K562 (cell line): ENCODE measurements at regions not wholly inside any gene's neighbourhood (a gene's known extent, or its start where the extent isn't known, plus 50 kb on each side); places are given as distances from the start of the nearest gene placed in this dataset.

ENCODE experiments used
- CBFB ChIP-seq: sonication (generic); formaldehyde crosslinking; IDR thresholded peaks from 2 replicates; pipeline ENCODE4 v1.4.0; 2020; ENCODE audit warnings: mild to moderate bottlenecking, missing genetic modification reagents
- EGR1 ChIP-seq: fragments of 450-650 bp; conservative IDR thresholded peaks from 2 replicates; pipeline ENCODE4 v1.6.1; 2017; ENCODE audit warnings: mild to moderate bottlenecking
- EP300 ChIP-seq: IDR thresholded peaks from 2 replicates; pipeline ENCODE4 v1.6.1; 2012; ENCODE audit warnings: low read length, improper control_type of control experiment
- ERF ChIP-seq: fragments of 450-650 bp; formaldehyde crosslinking; IDR thresholded peaks from 2 replicates; pipeline ENCODE4 v1.4.0; 2020; ENCODE audit warnings: mild to moderate bottlenecking, mixed read lengths
- HCFC1 ChIP-seq: IDR thresholded peaks from 2 replicates; pipeline ENCODE4 v1.6.1; 2012; ENCODE audit warnings: low read depth, low read length, improper control_type of control experiment
- POLR2AphosphoS5 ChIP-seq: IDR thresholded peaks from 2 replicates; pipeline ENCODE4 v1.6.1; 2011; ENCODE audit warnings: mild to moderate bottlenecking, low read depth, low read length, moderate library complexity; ENCODE audit not compliant: control insufficient read depth, insufficient read depth
- PRDM10 ChIP-seq: fragments of 450-650 bp; IDR thresholded peaks from 2 replicates; pipeline ENCODE4 v1.6.1; 2018; ENCODE audit not compliant: partially characterized antibody
- ZNF324 ChIP-seq: fragments of 250-450 bp; sonication (Bioruptor Pico); IDR thresholded peaks from 2 replicates; pipeline ENCODE4 v1.4.0; 2020; ENCODE audit warnings: mild to moderate bottlenecking
- ZNF644 ChIP-seq: fragments of 200-800 bp; sonication (Bioruptor generic); IDR thresholded peaks from 2 replicates; pipeline ENCODE4 v1.6.1; 2016; ENCODE audit warnings: low read depth, missing genetic modification characterization, missing compliant biosample characterization
- TF ChIP-seq, protein P1 (sequence below), 3 experiments: IDR thresholded peaks in 2 of 3; conservative IDR thresholded peaks in 1 of 3; 2 replicates each; pipeline ENCODE4 v1.5.1; 2011 to 2012; ENCODE audit warnings: low read length in 3 of 3, mild to moderate bottlenecking in 3 of 3, control low read depth in 2 of 3, improper control_type of control experiment in 1 of 3, inconsistent platforms in 1 of 3, low read depth in 1 of 3, mixed read lengths in 1 of 3, moderate library complexity in 1 of 3; ENCODE audit not compliant: insufficient read depth in 2 of 3
- TF ChIP-seq, protein P2 (sequence below): sonication (generic); formaldehyde crosslinking; IDR thresholded peaks from 2 replicates; pipeline ENCODE4 v1.8.1; 2023; ENCODE audit warnings: mild to moderate bottlenecking, missing genetic modification reagents, moderate library complexity
- TF ChIP-seq, protein P3 (sequence below): sonication (generic); formaldehyde crosslinking; IDR thresholded peaks from 2 replicates; pipeline ENCODE4 v1.9.0; 2022; ENCODE audit warnings: mild to moderate bottlenecking, missing genetic modification reagents
- TF ChIP-seq, protein P4 (sequence below): fragments of 250-450 bp; sonication (Bioruptor Pico); IDR thresholded peaks from 2 replicates; pipeline ENCODE4 v1.5.0; 2021

DNA sequence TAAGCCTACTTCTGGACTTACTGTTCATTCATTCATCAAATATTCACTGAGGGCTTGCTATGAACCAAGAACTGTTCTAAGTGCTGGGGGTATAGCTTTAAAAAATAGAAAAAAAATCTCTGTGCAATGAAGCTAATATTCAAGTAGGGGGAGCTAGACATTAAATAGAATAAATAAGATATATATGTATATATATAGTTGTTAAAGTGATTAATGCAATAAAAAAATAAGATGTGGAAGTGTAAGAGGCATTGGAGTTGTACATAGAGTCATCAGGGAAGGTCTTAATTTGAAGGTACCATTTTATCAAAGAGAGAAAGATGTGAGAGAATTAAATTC lies 181.2 kb upstream of the AGR3 start:
- TF ChIP-seq, protein P1, sequence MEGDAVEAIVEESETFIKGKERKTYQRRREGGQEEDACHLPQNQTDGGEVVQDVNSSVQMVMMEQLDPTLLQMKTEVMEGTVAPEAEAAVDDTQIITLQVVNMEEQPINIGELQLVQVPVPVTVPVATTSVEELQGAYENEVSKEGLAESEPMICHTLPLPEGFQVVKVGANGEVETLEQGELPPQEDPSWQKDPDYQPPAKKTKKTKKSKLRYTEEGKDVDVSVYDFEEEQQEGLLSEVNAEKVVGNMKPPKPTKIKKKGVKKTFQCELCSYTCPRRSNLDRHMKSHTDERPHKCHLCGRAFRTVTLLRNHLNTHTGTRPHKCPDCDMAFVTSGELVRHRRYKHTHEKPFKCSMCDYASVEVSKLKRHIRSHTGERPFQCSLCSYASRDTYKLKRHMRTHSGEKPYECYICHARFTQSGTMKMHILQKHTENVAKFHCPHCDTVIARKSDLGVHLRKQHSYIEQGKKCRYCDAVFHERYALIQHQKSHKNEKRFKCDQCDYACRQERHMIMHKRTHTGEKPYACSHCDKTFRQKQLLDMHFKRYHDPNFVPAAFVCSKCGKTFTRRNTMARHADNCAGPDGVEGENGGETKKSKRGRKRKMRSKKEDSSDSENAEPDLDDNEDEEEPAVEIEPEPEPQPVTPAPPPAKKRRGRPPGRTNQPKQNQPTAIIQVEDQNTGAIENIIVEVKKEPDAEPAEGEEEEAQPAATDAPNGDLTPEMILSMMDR (IDR thresholded peaks at IDR 0.05 in 2 of 3, conservative IDR thresholded peaks at IDR 0.05 in 1 of 3; ENCODE audit: insufficient read depth in 2 of 3, low read depth in 1 of 3, low read length in 3 of 3): no peak
- TF ChIP-seq POLR2AphosphoS5 (no peak), ZNF324 (no peak), PRDM10 (no peak), HCFC1 (no peak), EP300 (no peak), ZNF644 (no peak), ERF (CRISPR knock-in tag) (no peak), EGR1 (no peak), CBFB (CRISPR knock-in tag) (no peak)
- TF ChIP-seq, protein P2, sequence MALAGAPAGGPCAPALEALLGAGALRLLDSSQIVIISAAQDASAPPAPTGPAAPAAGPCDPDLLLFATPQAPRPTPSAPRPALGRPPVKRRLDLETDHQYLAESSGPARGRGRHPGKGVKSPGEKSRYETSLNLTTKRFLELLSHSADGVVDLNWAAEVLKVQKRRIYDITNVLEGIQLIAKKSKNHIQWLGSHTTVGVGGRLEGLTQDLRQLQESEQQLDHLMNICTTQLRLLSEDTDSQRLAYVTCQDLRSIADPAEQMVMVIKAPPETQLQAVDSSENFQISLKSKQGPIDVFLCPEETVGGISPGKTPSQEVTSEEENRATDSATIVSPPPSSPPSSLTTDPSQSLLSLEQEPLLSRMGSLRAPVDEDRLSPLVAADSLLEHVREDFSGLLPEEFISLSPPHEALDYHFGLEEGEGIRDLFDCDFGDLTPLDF (CRISPR knock-in tag): no peak
- TF ChIP-seq, protein P3, sequence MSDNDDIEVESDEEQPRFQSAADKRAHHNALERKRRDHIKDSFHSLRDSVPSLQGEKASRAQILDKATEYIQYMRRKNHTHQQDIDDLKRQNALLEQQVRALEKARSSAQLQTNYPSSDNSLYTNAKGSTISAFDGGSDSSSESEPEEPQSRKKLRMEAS (CRISPR knock-in tag): no peak
- TF ChIP-seq, protein P4, sequence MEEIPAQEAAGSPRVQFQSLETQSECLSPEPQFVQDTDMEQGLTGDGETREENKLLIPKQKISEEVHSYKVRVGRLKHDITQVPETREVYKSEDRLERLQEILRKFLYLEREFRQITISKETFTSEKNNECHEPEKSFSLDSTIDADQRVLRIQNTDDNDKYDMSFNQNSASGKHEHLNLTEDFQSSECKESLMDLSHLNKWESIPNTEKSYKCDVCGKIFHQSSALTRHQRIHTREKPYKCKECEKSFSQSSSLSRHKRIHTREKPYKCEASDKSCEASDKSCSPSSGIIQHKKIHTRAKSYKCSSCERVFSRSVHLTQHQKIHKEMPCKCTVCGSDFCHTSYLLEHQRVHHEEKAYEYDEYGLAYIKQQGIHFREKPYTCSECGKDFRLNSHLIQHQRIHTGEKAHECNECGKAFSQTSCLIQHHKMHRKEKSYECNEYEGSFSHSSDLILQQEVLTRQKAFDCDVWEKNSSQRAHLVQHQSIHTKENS (CRISPR knock-in tag): no peak
